Raji (cell line): ENCODE measurements at regions not wholly inside any gene's neighbourhood (a gene's known extent, or its start where the extent isn't known, plus 50 kb on each side); places are given as distances from the start of the nearest gene placed in this dataset.

Experiments
- POLR2A ChIP-seq: IDR thresholded peaks from 2 replicates; pipeline ENCODE4 v1.6.1; 2011; ENCODE audit warnings: low read depth, low read length, control low read depth; ENCODE audit not compliant: insufficient read depth

DNA sequence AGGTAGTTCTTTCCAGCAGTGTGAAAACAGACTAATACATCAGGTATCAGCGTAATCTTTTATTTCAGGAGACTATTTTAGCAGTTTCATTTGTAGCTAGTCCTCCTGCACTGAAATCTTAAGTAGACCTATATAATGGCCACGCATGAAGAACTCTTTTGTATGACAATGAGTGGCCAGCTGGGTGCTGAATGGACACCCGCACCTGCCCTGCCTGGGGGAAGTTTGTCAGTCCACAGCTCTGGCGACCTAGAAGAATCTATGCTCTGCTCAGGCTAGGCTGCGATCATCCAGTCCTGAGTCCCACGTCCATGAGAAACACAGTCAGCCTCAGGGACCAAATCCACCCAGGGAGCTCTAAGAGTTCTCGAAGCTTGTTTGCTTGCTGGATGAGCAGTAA lies 709.2 kb upstream of the ID2 start:
- no peak for TF ChIP-seq POLR2A

DNA sequence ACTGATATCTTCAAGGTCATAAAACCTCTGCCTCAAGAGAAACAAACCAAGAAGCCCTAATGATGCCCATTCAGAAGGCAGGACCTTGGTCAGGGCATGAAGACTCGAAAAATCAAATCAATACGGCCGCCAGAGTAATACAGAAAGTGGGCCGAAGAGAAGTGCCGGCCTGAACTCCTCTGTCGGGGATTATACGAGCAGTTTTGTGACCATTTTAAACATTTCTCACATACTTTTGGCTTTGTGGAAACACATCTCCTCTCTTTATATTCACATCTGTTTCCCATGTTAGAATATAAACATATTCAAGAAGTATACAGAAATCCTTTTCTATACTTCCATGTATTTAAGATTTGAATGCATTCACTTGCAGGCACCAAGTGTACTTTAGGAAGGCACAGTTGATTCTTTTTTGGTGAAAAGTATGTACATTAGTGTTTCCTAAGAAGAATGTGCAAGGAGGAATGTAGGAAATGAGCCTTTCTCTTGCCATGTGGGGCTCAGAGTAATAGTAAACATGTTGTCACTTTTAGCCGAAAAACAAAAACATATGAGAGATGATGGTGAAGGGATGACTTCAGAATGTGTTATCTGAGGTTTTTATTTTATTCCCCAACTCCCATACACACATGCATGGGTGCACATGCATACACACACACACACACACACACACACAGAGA lies 707.9 kb upstream of the ID2 start:
- no peak for TF ChIP-seq POLR2A

DNA sequence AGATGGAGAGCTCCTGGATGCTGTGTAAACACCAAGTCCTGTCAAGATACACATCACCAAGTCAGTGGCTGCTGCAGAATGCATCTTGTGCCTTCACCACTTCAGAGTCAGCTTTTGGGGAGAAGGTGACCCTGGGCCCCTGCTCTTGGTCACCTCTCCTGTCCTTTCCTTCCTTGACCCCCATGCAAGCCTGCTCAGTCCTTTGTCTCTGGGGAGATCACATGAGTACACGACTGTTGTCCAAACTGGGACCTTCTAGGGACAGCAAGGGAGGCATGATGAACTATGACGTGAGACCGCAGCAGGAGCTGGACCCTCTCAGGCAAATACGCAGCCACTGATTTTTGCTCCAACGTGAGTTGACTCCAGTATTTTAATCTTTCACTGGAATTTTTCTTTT lies 706.9 kb upstream of the ID2 start:
- TF ChIP-seq POLR2A = no peak

DNA sequence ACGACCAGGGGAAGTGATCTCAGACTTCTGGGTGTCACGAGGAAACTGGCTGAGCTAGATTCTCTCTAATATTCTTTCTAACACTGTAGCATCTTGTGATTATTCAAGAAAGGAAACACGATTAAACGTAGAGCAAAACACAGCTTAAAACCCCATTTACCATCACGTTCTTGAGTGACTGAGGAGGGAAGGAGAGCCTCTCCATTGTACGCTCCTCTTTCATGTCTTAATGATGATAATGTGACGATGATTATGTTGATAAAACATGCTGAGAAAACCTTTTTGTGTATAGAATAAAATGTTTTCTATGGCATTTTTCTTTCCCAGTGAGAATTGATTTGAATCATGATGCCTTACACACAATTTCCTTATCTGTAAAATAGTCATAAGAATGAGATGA lies 705.6 kb upstream of the ID2 start:
- no peak for TF ChIP-seq POLR2A

DNA sequence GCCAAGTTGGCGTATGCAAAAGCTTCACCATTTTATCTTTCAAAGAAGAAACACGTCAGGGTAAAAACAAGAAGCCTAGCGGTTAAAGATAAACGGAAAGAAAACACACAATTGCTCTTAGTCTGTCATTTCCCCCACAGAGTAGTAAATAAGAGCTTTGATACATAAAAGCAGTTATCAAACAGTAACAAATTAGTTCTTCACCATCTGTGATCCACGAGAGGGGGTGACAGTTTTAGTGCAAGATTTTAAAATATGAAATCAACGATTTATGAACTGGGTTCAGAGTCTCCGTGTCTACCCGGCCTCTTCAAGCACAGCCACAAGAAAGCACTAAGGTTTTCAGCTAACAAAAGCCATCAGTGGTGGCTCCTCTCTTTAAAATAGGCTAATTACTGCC lies 703.9 kb upstream of the ID2 start:
- no peak for TF ChIP-seq POLR2A

DNA sequence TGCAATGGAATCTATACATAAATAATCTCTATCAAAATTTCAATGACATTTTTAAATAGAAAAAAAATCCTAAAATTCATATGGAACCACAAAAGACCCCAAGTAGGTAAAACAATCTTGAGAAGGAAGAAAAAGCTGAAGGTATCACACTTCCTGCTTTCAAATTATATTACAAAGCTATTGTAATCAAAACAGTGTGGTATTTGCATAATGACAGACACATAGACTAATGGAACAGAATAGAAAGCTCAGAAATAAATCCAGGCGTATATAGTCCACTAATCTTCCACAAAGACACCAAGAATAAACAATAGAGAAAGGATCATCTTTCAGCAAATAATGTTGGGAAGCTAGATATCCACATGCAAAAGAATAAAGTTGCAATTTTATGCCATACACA lies 699.8 kb upstream of the ID2 start:
- no peak for TF ChIP-seq POLR2A

DNA sequence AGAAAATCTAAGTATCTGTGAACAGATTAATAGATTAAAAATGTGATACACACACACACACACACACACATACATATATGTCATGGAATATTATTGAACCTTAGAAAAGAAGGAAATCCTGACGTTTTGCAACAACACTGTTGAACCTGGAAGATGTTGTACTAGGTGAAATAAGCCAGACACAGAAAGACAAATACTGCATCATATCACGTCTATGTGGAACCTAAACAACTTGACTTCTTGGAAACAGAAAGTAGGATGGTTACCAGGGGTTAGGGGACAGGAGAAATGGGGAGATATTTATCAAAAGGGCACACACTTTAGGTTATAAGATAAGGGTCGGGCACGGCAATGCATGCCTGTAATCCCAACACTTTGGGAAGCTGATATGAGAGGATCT lies 698.4 kb upstream of the ID2 start:
- TF ChIP-seq POLR2A = no peak

DNA sequence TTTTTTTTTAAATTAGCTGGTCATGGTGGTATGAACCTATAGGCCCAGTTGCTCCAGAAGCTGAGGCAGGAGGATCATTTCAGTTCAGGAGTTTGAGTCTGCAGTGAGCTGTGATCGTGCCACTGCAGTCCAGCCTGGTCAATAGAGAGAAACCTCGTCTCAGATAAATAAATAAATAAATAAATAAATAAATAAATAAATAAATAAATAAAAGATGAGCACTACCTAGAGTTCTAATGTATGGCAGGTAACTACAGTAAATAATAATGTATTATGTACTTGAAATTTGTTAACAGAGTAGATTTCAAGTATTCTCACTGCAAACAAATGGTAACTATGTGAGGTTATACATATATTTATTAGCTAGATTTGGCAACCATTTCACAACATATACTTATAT lies 697.9 kb upstream of the ID2 start:
- no peak for TF ChIP-seq POLR2A

DNA sequence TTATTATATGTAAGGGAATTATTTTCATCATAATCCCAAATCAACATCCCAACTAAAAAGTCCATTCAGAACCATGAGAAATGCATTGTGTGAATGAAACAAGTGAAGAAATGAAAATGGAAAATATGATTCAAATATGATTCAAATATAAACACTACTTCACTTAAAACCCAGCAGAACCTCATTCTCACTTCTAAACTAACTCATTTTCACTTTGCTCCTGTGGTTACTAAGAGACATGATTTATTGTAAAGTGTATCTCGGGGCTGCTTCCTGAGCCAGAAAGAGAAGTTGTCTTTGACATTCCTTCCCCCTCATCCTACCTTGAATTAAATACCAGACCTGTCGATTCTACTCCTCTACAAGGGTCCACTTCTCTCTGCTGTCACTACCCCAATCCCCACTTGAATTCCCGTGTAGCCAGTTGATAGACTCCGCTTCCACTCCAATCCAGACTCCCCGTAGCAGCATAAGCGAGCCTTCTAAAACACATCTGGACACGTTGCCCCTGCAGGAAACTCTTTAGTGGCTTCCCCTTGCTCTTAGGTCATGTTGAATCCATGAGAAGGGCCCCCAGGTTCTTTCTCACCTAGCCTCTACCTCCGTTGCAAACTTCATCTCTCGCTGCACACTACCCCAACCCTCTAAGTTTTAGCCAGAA lies 697.0 kb upstream of the ID2 start:
- no peak for TF ChIP-seq POLR2A

DNA sequence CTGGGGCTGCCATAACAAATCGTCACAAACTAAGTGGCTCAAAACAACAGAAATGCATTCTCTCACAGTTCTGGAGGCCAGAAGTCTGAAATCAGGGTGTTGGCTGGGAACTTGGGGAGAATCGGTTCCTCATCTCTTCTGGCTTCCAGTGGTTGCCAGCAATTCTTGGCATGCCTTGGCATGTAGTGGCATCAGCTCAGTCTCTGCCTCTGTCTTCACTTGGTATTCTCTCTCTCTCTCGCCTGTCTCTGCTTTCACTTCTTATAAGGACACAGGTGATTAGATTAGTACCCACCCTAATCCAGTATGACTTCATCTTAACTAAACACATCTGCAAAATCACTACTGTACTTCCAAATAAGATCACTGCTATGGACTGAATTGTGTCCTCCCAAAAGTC lies 695.4 kb upstream of the ID2 start:
- TF ChIP-seq POLR2A = no peak

DNA sequence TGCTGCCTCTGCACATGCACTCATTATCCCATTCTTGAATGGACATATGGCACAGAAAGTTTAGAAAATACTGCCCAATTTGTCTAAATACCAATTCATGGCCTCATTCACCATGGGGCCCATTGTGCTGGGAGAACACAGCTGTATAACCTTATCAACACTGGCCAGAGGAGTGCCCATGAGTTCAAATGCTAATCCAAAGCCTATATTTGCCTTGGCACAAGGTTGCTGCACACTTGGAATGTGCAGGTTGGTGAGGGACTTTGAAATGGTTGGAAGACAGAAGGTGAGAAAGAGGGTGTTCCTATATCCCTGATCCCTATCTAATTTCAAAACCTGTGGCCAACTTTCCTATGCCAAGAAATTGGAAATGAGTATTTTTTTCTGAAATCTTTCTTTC lies 693.9 kb upstream of the ID2 start:
- no peak for TF ChIP-seq POLR2A

DNA sequence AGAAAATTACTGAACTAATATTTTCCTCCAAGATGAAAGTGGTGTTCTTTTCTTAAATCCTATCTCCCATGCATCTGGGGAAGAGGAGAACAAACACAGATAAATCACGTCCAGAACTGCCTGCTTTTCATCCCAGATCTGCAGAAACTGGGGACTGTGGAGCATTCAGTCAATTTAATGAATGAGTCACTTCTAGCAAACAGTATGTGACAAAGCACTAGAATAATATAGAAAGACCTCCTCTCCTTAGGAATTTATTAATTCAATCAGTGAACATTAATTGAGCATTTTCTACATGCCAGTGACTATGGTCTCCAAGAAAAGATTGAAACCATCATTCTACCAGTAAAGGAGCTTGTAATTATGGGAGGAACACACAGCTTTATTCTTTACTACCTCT lies 693.4 kb upstream of the ID2 start:
- TF ChIP-seq POLR2A = no peak

DNA sequence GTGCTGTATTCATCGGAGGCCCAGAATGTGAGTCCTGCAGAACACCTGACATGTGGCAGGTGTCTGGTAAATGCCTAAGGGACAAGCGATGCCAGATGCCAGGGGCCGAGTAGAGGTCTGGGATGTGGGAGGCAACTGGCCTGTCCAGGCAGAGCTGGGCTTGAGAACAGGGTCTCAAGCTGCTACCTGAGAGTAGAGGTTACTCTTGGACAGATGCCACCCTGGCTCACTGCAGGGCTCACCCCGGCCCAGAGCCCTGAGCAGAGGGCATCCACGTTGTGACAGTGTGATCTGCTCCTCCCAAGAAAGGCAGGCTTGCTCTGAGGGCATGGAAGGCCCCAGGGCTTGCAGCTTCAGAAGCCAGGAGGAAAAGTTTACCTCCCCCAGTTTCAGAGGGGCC lies 692.0 kb upstream of the ID2 start:
- TF ChIP-seq POLR2A = no peak

DNA sequence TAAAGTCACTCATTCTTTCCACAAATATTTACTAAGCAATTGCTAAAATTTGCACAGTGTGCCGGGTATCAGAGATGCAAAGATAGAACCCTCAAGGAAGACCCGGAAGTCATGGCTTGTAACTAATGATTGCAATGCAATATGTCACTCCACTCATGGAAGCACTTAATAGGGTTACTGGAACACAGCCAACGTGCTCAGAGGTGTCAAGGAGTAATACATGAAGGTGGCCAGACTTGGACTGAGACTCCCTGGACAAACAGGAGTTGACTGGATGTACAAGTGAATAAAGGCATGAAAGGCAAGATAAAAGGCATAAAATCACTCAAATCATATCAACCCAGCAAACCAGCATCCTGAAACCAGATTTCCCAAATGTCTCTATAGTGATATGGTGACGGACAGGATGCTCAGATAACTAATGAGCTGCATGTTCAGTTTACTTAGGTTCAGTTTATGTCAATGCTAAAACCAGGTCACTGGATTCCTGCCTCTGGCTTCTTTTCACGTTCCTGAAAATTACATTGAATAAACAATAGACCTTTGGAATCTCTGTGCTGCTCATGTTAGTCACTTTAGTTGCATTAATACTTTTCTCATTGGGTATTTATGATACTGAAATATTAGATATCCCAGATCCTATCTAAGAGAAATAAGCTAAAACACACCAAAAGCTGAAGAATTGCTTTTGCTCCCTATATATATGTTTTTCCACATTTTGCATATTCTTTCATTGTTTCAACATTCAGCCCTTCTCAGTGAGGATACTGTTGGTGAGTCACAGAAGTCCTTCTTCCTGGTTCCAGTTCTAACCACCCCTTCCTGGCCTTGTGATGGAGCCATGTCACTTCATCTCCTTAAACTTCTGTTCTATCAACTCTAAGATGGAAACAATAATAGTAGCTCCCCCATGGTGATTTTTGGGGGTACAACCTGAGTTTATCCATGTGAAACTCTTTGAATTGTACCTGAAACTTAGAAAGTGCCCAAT lies 688.9 kb upstream of the ID2 start:
- TF ChIP-seq POLR2A = no peak

DNA sequence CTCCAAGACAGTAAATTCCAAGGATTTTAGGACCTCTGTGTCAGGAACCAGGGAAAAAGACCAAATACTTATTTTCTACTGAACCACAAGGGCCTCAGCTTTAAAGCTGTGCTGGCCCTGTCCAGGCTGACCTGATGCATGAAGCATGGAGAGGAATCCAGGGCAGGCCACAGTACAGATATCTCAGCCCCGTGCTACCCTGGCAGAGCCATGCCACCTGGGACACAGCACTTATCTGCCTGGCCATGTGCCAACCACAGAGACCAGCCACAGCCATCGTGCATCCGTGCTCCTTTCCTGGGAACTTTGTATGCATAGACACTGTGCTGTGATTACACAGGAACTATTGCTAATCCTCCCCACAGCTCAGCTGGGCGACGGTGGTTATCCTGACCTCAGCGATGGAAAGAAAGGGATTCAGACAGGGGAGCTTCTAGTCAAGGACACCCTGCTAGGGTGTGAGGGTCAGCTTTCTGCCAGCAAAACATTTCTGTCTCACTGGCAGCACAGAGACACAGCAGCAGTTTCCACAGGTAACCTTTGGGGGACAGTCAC lies 687.4 kb upstream of the ID2 start:
- TF ChIP-seq POLR2A = no peak
